ENCODE measurements at regions not wholly inside any gene's neighbourhood (a gene's known extent, or its start where the extent isn't known, plus 50 kb on each side); places are given as distances from the start of the nearest gene placed in this dataset.

DNA sequence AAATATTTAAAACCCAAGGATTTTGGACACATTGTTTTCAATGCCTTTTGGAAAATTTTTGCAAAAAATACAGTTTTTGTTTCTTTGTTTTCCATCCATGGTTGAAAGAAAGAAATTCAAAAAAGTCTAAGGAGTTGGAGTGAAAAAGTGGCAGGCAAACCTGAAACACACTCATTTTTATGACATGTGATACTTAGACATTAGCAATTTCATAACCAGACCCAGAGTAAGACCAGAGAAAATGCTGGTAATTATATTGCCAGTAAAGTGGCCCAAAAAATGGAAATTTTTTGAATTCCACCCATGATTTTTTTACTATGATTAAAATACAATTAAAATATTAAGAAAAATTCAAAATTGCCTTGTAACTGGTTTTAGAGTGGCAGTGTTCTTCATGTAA lies 128.2 kb downstream of the SLC17A6 start:
- no peak for TF ChIP-seq SUZ12 (IDR thresholded peaks at IDR 0.05; ENCODE audit: extremely low read depth, insufficient read depth, insufficient read length)
- TF ChIP-seq ZNF274 (IDR thresholded peaks at IDR 0.05; ENCODE audit: low read depth, low read length), result no peak
